ENCODE measurements at regions not wholly inside any gene's neighbourhood (a gene's known extent, or its start where the extent isn't known, plus 50 kb on each side); places are given as distances from the start of the nearest gene placed in this dataset.

GRCh38 chr3:166809520-166809919 is 570.6 kb downstream of the ZBBX start:
- ChIA-PET POLR2A (no interaction called here), CTCF (ENCODE audit: low intra/inter-chr PET ratio, low total read pairs) (no interaction called here)
- Histone ChIP-seq H3K27me3 (ENCODE audit: control insufficient read depth in 1 of 2, insufficient read depth in 2 of 2, low read length in 2 of 2) (no peaks in the 10 kb centered on the region), H4K20me1 (ENCODE audit: insufficient read depth, low read length) (no peaks in the 10 kb centered on the region), H3K79me2 (ENCODE audit: insufficient read depth, low read length) (no peaks in the 10 kb centered on the region), H3K36me3 (replicated peaks in 1 of 2; ENCODE audit: control insufficient read depth in 1 of 2, insufficient read depth in 2 of 2, low read length in 2 of 2) (no peaks in the 10 kb centered on the region), H3K27ac (ENCODE audit: extremely low read length, insufficient read depth, low read length) (no peak overlapping the region), H3K9ac (ENCODE audit: insufficient read depth, low read depth, low read length) (no peak overlapping the region), H2AFZ (ENCODE audit: low read length) (no peak overlapping the region), H3K4me3 (replicated peaks in 1 of 3; ENCODE audit: insufficient read depth in 1 of 3, low read depth in 2 of 3, low read length in 3 of 3) (no peak overlapping the region), H3K4me1 (ENCODE audit: insufficient read depth, low read length) (no peaks in the 10 kb centered on the region), H3K4me2 (ENCODE audit: low read depth, low read length) (no peak overlapping the region), H3K9me3 (ENCODE audit: low read length) (no peaks in the 10 kb centered on the region)
- BruUV-seq (replicated peaks), result no TSS peak
- WGBS (ENCODE audit: low lambda C conversion rate), result 23% methylated on average over 4 of the region's 4 CpGs
- DNase-seq (ENCODE audit: low spot score), result no peak
- TF ChIP-seq GTF2F1 (IDR thresholded peaks at IDR 0.05; ENCODE audit: low read length) (no peak), YEATS4 (CRISPR knock-in tag; IDR thresholded peaks at IDR 0.05; ENCODE audit: borderline replicate concordance) (no peak), SRY (CRISPR knock-in tag; IDR thresholded peaks at IDR 0.05) (no peak), NFRKB (IDR thresholded peaks at IDR 0.05) (no peak), MXD4 (CRISPR knock-in tag; IDR thresholded peaks at IDR 0.05) (no peak), KAT2B (IDR thresholded peaks at IDR 0.05; ENCODE audit: borderline replicate concordance, low read depth, low read length) (no peak), NONO (IDR thresholded peaks at IDR 0.05) (no peak), NONO (CRISPR knock-in tag; conservative IDR thresholded peaks at IDR 0.05) (no peak)
- in situ Hi-C loops (cut with HindIII; ENCODE audit: extremely low pct_ligation_motif_present, low pct_unique_long_range_greater_than_20kb), result no loop called here
- no peak for ATAC-seq
- intact Hi-C loops (cut with micrococcal nuclease; ENCODE audit: unreplicated experiment), result no loop called here
- no peak for FAIRE-seq

- POLR2A ChIA-PET, result no interaction called here
- H3K27me3 ChIP-seq (ENCODE audit: control insufficient read depth in 1 of 2, insufficient read depth in 2 of 2, low read length in 2 of 2), result no peaks in the 10 kb centered on the region
- in situ Hi-C loops (cut with HindIII; ENCODE audit: extremely low pct_ligation_motif_present, low pct_unique_long_range_greater_than_20kb), result no loop called here
- H3K27ac ChIP-seq (ENCODE audit: extremely low read length, insufficient read depth, low read length), result no peak overlapping the region
- CTCF ChIA-PET (ENCODE audit: low intra/inter-chr PET ratio, low total read pairs), result no interaction called here
- intact Hi-C loops (cut with micrococcal nuclease; ENCODE audit: unreplicated experiment), result no loop called here
- 10% methylated on average over 4 of the region's 4 CpGs for WGBS (ENCODE audit: low lambda C conversion rate)
- no peaks in the 10 kb centered on the region for H4K20me1 ChIP-seq (ENCODE audit: insufficient read depth, low read length)
- no peaks in the 10 kb centered on the region for H3K79me2 ChIP-seq (ENCODE audit: insufficient read depth, low read length)
- BruUV-seq (replicated peaks), result no TSS peak
- H3K9ac ChIP-seq (ENCODE audit: insufficient read depth, low read depth, low read length), result no peak overlapping the region
- H3K4me2 ChIP-seq (ENCODE audit: low read depth, low read length), result no peak overlapping the region
- FAIRE-seq (no peak), ATAC-seq (no peak), DNase-seq (ENCODE audit: low spot score) (no peak)
- no peaks in the 10 kb centered on the region for H3K9me3 ChIP-seq (ENCODE audit: low read length)
- H2AFZ ChIP-seq (ENCODE audit: low read length), result no peak overlapping the region
- no peak overlapping the region for H3K4me3 ChIP-seq (replicated peaks in 1 of 3; ENCODE audit: insufficient read depth in 1 of 3, low read depth in 2 of 3, low read length in 3 of 3)
- H3K36me3 ChIP-seq (replicated peaks in 1 of 2; ENCODE audit: control insufficient read depth in 1 of 2, insufficient read depth in 2 of 2, low read length in 2 of 2), result no peaks in the 10 kb centered on the region
- H3K4me1 ChIP-seq (ENCODE audit: insufficient read depth, low read length), result no peaks in the 10 kb centered on the region
- TF ChIP-seq ZNF264 (CRISPR knock-in tag; IDR thresholded peaks at IDR 0.05) (no peak), ZNF317 (CRISPR knock-in tag; IDR thresholded peaks at IDR 0.05) (no peak), ZFP36 (IDR thresholded peaks at IDR 0.05; ENCODE audit: borderline replicate concordance, low read depth, low read length, partially characterized antibody) (no peak), AHDC1 (CRISPR knock-in tag; IDR thresholded peaks at IDR 0.05; ENCODE audit: borderline replicate concordance) (no peak), HNF1B (CRISPR knock-in tag; IDR thresholded peaks at IDR 0.05) (no peak), SRSF1 (optimal IDR thresholded peaks at IDR 0.05; ENCODE audit: low read depth, low read length) (no peak), GABPB1 (CRISPR knock-in tag; IDR thresholded peaks at IDR 0.05) (no peak)
These were observed 591.2 kb downstream of the ZBBX start for GRCh38 chr3:166788936-166789335.

All from HepG2 (cell line).